GM21529 (cell line): ENCODE measurements at regions not wholly inside any gene's neighbourhood (a gene's known extent, or its start where the extent isn't known, plus 50 kb on each side); places are given as distances from the start of the nearest gene placed in this dataset.
"Not testable (repeated sequence)": the region's sequence is repeated elsewhere in the genome, so short reads cannot be mapped to it uniquely, and the experiment has no call there.

Source experiments
- ATAC-seq: cut with Tn5 transposase; IDR thresholded peaks from one replicate; pipeline ENCODE4 v1.9.1; 2021; ENCODE audit not compliant: unreplicated experiment

GRCh38 chr9:30299126-30299780 is 2085.2 kb upstream of the ACO1 start:
- ATAC-seq = no peak

DNA sequence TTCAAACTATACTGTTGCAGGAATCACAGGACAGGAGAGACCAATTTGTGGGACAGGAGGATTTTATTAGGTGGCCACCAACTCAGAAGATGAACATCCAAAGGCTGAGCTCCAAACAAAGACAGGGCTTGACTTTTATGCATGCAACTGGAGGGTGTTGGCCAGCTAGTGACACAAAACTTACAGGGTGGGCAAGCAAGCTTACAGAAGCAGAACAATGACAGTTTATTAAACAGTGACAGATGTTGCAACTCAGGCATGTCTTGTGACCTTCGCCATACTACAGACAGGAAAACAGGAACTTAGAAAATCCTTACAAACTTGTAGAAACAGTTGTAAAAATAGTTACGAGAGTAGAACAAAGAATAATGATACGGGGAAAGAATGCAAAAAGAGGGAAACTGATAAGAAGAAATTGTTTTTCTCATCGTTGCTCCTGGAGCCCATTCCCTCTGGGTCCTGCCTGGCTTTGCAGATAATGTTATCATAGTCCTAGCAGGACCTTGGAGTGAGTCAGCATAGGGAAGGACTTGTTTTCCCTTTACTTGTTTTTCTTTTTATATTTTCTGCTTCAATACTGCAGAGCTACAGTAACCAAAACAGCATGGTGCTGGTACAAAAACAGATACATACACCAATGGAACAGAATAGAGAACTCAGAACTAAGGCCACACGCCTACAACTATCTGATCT is 2083.0 kb upstream of the ACO1 start:
- ATAC-seq = no peak

- ATAC-seq = no peak
Observed at GRCh38 chr9:30310711-30311110, 2073.7 kb upstream of the ACO1 start.

GRCh38 chr9:30329431-30329830 is 2055.0 kb upstream of the ACO1 start:
- no peak for ATAC-seq

GRCh38 chr9:30348904-30349303 is 2035.5 kb upstream of the ACO1 start:
- no peak for ATAC-seq

GRCh38 chr9:30349526-30350513 is 2034.6 kb upstream of the ACO1 start:
- ATAC-seq = no peak

GRCh38 chr9:30356221-30356620 is 2028.2 kb upstream of the ACO1 start:
- ATAC-seq = no peak

DNA sequence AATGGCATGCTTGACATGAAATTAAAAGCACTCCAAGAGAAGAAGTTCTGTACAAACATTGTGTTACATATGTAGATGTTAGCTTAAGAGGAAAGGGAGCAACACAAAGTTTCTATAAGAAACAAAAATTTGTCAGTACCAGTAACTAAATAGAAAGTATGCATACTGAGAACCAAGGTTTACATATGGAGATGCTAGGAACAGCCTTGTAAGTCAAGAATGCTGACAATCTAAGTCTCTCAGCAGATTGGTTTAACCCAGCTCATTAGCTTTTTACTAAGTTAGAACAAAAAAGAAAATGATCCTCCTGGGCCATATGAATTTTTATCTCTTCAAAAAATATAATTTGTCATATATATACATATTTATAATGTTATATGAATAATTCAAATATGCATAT is 2022.1 kb upstream of the ACO1 start:
- ATAC-seq = no peak

DNA sequence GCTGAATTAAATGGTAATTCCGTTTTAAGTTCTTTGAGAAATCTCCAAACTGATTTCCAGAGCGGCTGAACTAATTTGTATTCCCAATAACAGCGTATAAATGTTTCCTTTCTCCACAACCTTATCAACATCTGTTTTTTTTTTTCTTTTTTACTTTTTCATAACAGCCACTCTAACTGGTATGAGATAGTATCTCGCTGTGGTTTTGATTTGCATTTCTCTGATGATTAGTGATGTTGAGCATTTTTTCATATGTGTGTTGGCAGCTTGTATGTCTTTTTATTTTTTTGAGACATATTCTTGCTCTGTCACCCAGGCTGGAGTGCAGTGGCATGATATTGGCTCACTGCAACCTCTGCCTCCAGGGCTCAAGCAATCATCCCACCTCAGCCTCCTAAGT is 2018.3 kb upstream of the ACO1 start:
- ATAC-seq = not testable (repeated sequence)

DNA sequence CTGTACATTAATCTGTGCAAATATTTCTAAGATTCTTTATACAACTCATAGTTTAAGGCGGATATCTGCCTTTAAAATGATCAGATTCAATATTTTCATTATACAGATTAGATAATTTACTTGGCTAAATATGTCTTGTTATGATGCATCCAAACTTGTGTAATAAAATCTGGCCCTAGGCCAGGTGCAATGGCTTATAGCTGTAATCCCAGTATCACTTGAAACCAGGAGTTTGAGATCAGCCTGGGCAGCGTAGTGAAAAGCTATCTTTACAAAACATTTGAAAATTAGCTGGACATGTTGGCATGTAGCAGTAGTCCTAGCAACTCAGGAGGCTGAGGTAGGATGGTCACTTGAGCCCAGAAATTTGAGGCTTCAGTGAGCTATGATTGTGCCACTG is 2002.2 kb upstream of the ACO1 start:
- no peak for ATAC-seq

DNA sequence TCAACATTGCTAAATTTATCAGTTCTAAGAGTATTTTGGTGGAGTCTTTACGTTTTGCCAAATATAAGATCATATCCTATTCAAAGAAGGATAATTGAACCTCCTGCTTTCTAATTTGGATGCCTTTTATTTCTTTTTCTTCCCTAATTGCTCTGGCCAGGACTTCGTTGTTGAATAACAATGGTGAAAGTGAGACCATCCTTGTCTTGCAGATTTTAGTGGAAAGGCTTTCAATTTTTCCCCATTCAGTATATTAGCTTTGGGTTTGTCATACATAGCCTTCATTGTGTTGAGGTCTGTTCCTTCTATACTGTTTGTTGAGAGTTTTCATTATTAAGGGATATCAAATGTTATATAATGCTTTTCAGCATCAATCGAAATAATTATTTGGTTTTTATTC is 1974.2 kb upstream of the ACO1 start:
- no peak for ATAC-seq

GRCh38 chr9:30411571-30411970 is 1972.9 kb upstream of the ACO1 start:
- no peak for ATAC-seq

GRCh38 chr9:30459156-30459555 is 1925.3 kb upstream of the ACO1 start:
- ATAC-seq = no peak

DNA sequence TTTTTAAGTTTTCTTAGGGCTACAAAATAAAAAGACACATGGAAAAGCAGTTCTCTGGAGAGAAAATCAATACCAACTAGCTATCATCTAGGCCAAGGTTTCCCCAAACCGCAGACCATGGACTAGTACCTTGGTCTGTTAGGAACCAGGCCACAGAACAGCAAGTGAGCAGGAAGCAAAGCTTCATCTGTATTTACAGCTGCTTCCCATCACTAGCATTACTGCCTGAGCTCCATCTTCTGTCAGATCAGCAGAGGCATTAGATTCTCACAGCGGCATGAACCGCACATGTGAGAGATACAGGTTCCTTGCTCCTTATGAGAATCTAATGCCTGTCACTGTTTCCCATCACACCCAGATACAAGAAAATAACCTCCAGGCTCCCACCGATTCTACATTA is 1907.6 kb upstream of the ACO1 start:
- no peak for ATAC-seq

GRCh38 chr9:30478684-30479083 is 1905.8 kb upstream of the ACO1 start:
- ATAC-seq = no peak

GRCh38 chr9:30482499-30482898 is 1901.9 kb upstream of the ACO1 start:
- ATAC-seq = no peak

GRCh38 chr9:30484690-30485089 is 1899.8 kb upstream of the ACO1 start:
- no peak for ATAC-seq

DNA sequence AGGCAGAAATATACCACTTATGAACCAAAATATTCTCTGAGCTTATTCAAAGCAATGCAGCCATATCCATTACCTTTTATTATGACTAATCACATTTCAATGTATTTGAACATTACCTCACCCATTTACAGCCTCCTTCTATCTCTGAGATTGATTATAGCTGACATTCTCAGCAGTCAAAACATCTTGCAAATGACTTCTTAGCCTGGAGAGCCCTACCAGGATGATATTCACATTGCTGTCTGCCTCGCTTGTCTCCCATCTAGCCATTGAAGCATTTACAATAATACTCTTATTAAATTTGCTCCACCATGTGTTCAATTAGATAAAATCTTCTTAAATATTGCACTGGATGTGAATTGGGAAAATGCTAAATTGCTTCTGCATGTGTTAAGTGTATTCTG is 1879.9 kb upstream of the ACO1 start:
- ATAC-seq = no peak

DNA sequence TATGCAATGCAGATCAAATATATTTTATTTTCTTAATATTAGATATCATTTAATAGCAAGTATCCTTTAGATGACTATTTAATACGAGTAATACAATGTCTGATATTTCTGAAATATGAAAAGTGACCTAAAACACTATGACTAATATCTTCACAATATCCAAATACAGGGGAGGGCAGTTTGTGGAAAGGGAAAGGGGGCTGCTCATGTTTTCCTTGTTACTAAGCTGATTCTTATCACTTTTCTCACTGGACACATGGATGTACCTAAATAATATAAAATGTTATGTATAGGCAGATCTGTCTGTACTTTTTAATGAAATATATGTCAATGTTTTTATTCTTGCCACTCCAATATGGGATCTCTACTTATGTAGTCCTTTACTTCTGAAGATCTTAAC is 1879.1 kb upstream of the ACO1 start:
- ATAC-seq = no peak

GRCh38 chr9:30506749-30507148 is 1877.7 kb upstream of the ACO1 start:
- ATAC-seq = no peak

GRCh38 chr9:30507166-30507565 is 1877.3 kb upstream of the ACO1 start:
- no peak for ATAC-seq

DNA sequence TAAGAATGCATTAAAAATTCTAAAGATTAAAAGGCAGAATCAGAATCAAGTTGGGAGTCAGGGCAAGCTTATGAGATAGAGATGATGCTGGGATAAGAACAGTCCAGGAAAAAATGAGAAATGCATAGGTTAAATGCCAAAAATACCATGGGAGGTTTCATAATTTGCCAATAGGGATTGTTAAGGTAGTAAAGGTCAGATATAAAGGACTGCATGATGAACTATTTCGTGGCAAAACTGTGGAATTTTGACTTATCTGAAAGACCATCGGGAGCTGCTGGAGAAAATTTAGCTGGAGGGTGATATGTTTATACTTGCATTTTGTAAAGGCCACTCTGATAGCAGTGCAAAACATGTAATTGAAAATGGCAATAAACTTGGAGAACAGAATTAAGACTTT is 1872.8 kb upstream of the ACO1 start:
- no peak for ATAC-seq
